ENCODE measurements at regions not wholly inside any gene's neighbourhood (a gene's known extent, or its start where the extent isn't known, plus 50 kb on each side); places are given as distances from the start of the nearest gene placed in this dataset.

- TF ChIP-seq CEBPZ (IDR thresholded peaks at IDR 0.05; ENCODE audit: borderline replicate concordance, low read depth, low read length) (no peak), LARP7 (IDR thresholded peaks at IDR 0.05) (no peak), RBM17 (IDR thresholded peaks at IDR 0.05; ENCODE audit: borderline replicate concordance, low read depth, low read length) (no peak), PHTF2 (CRISPR knock-in tag; IDR thresholded peaks at IDR 0.05) (no peak), SPI1 (IDR thresholded peaks at IDR 0.05; ENCODE audit: borderline replicate concordance, low read depth, low read length) (no peak)
These were observed 116.2 kb upstream of the PCED1B start (continued) for GRCh38 chr12:46963191-46963590.

- Histone ChIP-seq H3K79me2 (ENCODE audit: control insufficient read depth, insufficient read depth, low read length) (no peaks in the 10 kb centered on the region), H3K27me3 (ENCODE audit: control insufficient read depth in 2 of 2, insufficient read depth in 2 of 2, low read length in 2 of 2) (no peaks in the 10 kb centered on the region), H3K4me1 (replicated peaks in 1 of 2; ENCODE audit: control insufficient read depth in 2 of 2, insufficient read depth in 2 of 2, low read length in 2 of 2) (no peaks in the 10 kb centered on the region), H2AFZ (ENCODE audit: low read depth, low read length) (no peak overlapping the region), H4K20me1 (replicated peaks; ENCODE audit: control insufficient read depth, insufficient read depth, low read length) (no peaks in the 10 kb centered on the region), H3K9me1 (ENCODE audit: control insufficient read depth, insufficient read depth, low read length) (no peaks in the 10 kb centered on the region), H3K9me3 (replicated peaks; ENCODE audit: control insufficient read depth, insufficient read depth, low read depth, low read length) (no peaks in the 10 kb centered on the region), H3K36me3 (ENCODE audit: control insufficient read depth, insufficient read depth, low read length) (no peaks in the 10 kb centered on the region), H3K27ac (ENCODE audit: extremely low read depth, low read depth, low read length) (no peak overlapping the region), H3K4me3 (no peak overlapping the region), H3K9ac (ENCODE audit: insufficient read depth in 1 of 2, low read depth in 2 of 2, low read length in 2 of 2) (no peak overlapping the region), H3K4me2 (ENCODE audit: insufficient read depth, low read length) (no peak overlapping the region)
- ATAC-seq (no peak), FAIRE-seq (no peak), DNase-seq (ENCODE audit: extremely low read depth in 1 of 4, low spot score in 3 of 4) (no peak)
- no TSS peak for BruUV-seq (replicated peaks)
- CTCF ChIA-PET (ENCODE audit: low intra/inter-chr PET ratio), result interaction anchor here (0.7 kb wide), 1 partner anchor 31 kb away, joined by 3 read pairs; no protein-coding TSS in a partner anchor
- in situ Hi-C loops (cut with MboI) (no loop called here), intact Hi-C loops (cut with micrococcal nuclease) (no loop called here)
- POLR2A ChIA-PET, result interaction anchor here (0.6 kb wide), 1 partner anchor 68 kb away, joined by 4 read pairs; no protein-coding TSS in a partner anchor
- WGBS (ENCODE audit: insufficient coverage, low coverage, missing lambda C conversion rate), result under 1% methylated on average over 14 of the region's 14 CpGs
- TF ChIP-seq MCM7 (IDR thresholded peaks at IDR 0.05) (no peak), CREBBP (IDR thresholded peaks at IDR 0.05; ENCODE audit: low read depth, low read length) (no peak), ELF1 (tag; IDR thresholded peaks at IDR 0.05) (no peak), ZNF134 (CRISPR knock-in tag; conservative IDR thresholded peaks at IDR 0.05) (no peak), RB1 (IDR thresholded peaks at IDR 0.05; ENCODE audit: low read depth) (no peak), MEIS2 (IDR thresholded peaks at IDR 0.05; ENCODE audit: partially characterized antibody) (no peak), LARP7 (IDR thresholded peaks at IDR 0.05) (no peak), ZNF121 (CRISPR knock-in tag; conservative IDR thresholded peaks at IDR 0.05) (no peak)
- TF ChIP-seq, protein P1, sequence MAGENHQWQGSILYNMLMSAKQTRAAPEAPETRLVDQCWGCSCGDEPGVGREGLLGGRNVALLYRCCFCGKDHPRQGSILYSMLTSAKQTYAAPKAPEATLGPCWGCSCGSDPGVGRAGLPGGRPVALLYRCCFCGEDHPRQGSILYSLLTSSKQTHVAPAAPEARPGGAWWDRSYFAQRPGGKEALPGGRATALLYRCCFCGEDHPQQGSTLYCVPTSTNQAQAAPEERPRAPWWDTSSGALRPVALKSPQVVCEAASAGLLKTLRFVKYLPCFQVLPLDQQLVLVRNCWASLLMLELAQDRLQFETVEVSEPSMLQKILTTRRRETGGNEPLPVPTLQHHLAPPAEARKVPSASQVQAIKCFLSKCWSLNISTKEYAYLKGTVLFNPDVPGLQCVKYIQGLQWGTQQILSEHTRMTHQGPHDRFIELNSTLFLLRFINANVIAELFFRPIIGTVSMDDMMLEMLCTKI (IDR thresholded peaks at IDR 0.05; ENCODE audit: partially characterized antibody), result no peak
- TF ChIP-seq, protein P2, sequence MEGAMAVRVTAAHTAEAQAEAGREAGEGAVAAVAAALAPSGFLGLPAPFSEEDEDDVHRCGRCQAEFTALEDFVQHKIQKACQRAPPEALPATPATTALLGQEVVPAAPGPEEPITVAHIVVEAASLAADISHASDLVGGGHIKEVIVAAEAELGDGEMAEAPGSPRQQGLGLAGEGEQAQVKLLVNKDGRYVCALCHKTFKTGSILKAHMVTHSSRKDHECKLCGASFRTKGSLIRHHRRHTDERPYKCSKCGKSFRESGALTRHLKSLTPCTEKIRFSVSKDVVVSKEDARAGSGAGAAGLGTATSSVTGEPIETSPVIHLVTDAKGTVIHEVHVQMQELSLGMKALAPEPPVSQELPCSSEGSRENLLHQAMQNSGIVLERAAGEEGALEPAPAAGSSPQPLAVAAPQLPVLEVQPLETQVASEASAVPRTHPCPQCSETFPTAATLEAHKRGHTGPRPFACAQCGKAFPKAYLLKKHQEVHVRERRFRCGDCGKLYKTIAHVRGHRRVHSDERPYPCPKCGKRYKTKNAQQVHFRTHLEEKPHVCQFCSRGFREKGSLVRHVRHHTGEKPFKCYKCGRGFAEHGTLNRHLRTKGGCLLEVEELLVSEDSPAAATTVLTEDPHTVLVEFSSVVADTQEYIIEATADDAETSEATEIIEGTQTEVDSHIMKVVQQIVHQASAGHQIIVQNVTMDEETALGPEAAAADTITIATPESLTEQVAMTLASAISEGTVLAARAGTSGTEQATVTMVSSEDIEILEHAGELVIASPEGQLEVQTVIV (CRISPR knock-in tag; IDR thresholded peaks at IDR 0.05; ENCODE audit: borderline replicate concordance), result no peak
These were observed 115.1 kb upstream of the PCED1B start for GRCh38 chr12:46963977-46964971.

All from K562 (cell line).